ENCODE measurements at regions not wholly inside any gene's neighbourhood (a gene's known extent, or its start where the extent isn't known, plus 50 kb on each side); places are given as distances from the start of the nearest gene placed in this dataset.
"Not testable (repeated sequence)": the region's sequence is repeated elsewhere in the genome, so short reads cannot be mapped to it uniquely, and the experiment has no call there.

- H4K20me1 ChIP-seq (ENCODE audit: control insufficient read depth, insufficient read depth, insufficient read length); H2BK5ac ChIP-seq (ENCODE audit: insufficient read length, low read length); H3K56ac ChIP-seq (ENCODE audit: insufficient read length, low read depth, low read length); H3K79me1 ChIP-seq (ENCODE audit: insufficient read depth, low read depth, low read length, poor library complexity, severe bottlenecking); H3K4me3 Mint-ChIP-seq; H3T11ph ChIP-seq (ENCODE audit: low read length); H3K18ac ChIP-seq (ENCODE audit: insufficient read length, low read depth, low read length); H3K4me1 Mint-ChIP-seq; H3K14ac ChIP-seq (ENCODE audit: insufficient read depth, low read length); H3K79me2 ChIP-seq (ENCODE audit: insufficient read depth, low read length); H2AK5ac ChIP-seq (ENCODE audit: insufficient read length, low read length); H3K4me2 ChIP-seq (ENCODE audit: insufficient read depth, insufficient read length, low read length); H3K27ac Mint-ChIP-seq; H2AFZ ChIP-seq (ENCODE audit: low read length); DNase-seq; H2BK120ac ChIP-seq (ENCODE audit: low read depth, low read length, poor library complexity, severe bottlenecking); H3K9ac ChIP-seq (ENCODE audit: extremely low read depth, insufficient read length, low read length); H3K23me2 ChIP-seq (ENCODE audit: insufficient read length, low read depth, low read length, poor library complexity, severe bottlenecking); H3K27me3 Mint-ChIP-seq (ENCODE audit: low read depth); H3K4ac ChIP-seq (ENCODE audit: low read depth, low read length); H3K4me1 ChIP-seq (ENCODE audit: insufficient read depth, low read length); H2BK12ac ChIP-seq (ENCODE audit: insufficient read length, low read depth, low read length); H3K27me3 ChIP-seq (ENCODE audit: insufficient read depth, low read length); H3K23ac ChIP-seq (ENCODE audit: insufficient read length, low read depth, low read length); H4K8ac ChIP-seq (replicated peaks; ENCODE audit: insufficient read length, low read depth, low read length); H2BK15ac ChIP-seq (ENCODE audit: low read depth, low read length); H4K5ac ChIP-seq (ENCODE audit: insufficient read length, low read depth, low read length); H2BK20ac ChIP-seq (ENCODE audit: low read depth, low read length, poor library complexity, severe bottlenecking); H4K91ac ChIP-seq (ENCODE audit: insufficient read length, low read depth, low read length); H3K27ac ChIP-seq (ENCODE audit: insufficient read length, low read depth, low read length): not testable (repeated sequence)
- no CpG with 5 or more reads among the region's 5 CpGs for WGBS (ENCODE audit: extremely low coverage, insufficient read length, low lambda C conversion rate)
- Mint-ChIP-seq H3K9me3 (peaks cover 76 to 83% of the 10 kb centered on the region in 2 experiments), H3K36me3 (ENCODE audit: insufficient read depth in 1 of 3, low read depth in 3 of 3) (peaks cover 5 to 25% (median 19%) of the 10 kb centered on the region in 3 experiments)
- H3K9me3 ChIP-seq (ENCODE audit: control insufficient read depth, low read depth, low read length): peaks cover 51% of the 10 kb centered on the region
Measured at GRCh38 chr17:21766565-21766964, 74.2 kb downstream of the KCNJ18 start.

DNA sequence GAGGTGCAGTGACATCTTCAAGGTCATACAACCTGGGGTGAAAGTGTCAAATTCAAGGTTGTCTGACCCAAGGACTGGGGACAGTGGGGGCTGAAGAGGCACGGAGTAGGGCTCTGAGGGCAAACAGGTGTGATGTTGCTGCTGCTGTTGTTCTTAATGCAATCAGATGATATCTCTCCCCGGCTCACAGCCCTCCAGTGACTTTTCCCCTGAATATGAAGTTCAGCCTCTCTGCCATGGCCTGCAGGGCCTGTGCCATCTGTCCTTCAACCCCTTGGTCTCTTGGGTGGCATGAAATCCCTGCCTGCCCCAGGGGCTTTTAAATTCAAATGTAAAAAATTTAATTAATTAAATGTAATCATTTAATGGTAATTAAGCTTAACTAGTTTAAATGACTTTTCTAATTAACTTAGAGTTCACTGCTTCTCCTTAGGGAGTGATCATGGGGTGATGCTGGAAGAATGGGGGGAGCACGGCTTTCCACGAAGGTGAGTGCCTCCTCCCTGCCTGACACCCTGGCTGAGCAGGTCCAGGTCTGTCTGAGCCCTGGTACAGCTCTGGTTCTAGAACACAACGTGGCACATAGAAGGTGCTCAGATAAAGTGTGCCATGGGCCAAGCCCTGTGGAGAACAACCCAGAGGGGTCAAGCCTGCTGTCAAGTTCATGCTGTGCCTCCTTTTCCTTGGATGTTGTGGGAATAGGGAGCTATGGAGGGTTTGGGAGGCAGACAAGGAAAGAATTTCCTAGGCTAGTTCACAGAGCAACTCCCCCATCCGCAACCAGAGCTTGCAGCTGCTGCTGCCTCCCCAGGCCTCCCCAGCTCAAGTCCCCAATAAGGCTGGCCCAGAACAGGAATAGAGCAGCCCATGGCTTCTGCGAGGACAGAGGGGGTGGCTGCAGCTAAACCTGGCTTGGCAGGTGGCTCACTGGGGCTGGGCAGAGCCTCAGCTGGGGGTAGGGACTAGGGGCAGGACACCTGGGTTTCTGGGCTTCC is 75.1 kb downstream of the KCNJ18 start:
- not testable (repeated sequence) for H2BK120ac ChIP-seq (ENCODE audit: low read depth, low read length, poor library complexity, severe bottlenecking); H2BK20ac ChIP-seq (ENCODE audit: low read depth, low read length, poor library complexity, severe bottlenecking); H3K79me1 ChIP-seq (ENCODE audit: insufficient read depth, low read depth, low read length, poor library complexity, severe bottlenecking); H2BK12ac ChIP-seq (ENCODE audit: insufficient read length, low read depth, low read length); H3K4me2 ChIP-seq (ENCODE audit: insufficient read depth, insufficient read length, low read length); H2AFZ ChIP-seq (ENCODE audit: low read length); H4K91ac ChIP-seq (ENCODE audit: insufficient read length, low read depth, low read length); H3K14ac ChIP-seq (ENCODE audit: insufficient read depth, low read length); H3K4me3 Mint-ChIP-seq; H3K4me1 Mint-ChIP-seq; H2BK5ac ChIP-seq (ENCODE audit: insufficient read length, low read length); DNase-seq; H3K56ac ChIP-seq (ENCODE audit: insufficient read length, low read depth, low read length); H3K23ac ChIP-seq (ENCODE audit: insufficient read length, low read depth, low read length); H3K4ac ChIP-seq (ENCODE audit: low read depth, low read length); H3K23me2 ChIP-seq (ENCODE audit: insufficient read length, low read depth, low read length, poor library complexity, severe bottlenecking); H4K8ac ChIP-seq (replicated peaks; ENCODE audit: insufficient read length, low read depth, low read length); H4K5ac ChIP-seq (ENCODE audit: insufficient read length, low read depth, low read length); H3K18ac ChIP-seq (ENCODE audit: insufficient read length, low read depth, low read length); H3K27ac Mint-ChIP-seq; H3K27ac ChIP-seq (ENCODE audit: insufficient read length, low read depth, low read length); H3K9ac ChIP-seq (ENCODE audit: extremely low read depth, insufficient read length, low read length); H3K4me1 ChIP-seq (ENCODE audit: insufficient read depth, low read length); H3K27me3 ChIP-seq (ENCODE audit: insufficient read depth, low read length); H3K27me3 Mint-ChIP-seq (ENCODE audit: low read depth); H2AK5ac ChIP-seq (ENCODE audit: insufficient read length, low read length); H3T11ph ChIP-seq (ENCODE audit: low read length); H2BK15ac ChIP-seq (ENCODE audit: low read depth, low read length); H4K20me1 ChIP-seq (ENCODE audit: control insufficient read depth, insufficient read depth, insufficient read length); H3K79me2 ChIP-seq (ENCODE audit: insufficient read depth, low read length)
- Mint-ChIP-seq H3K36me3 (ENCODE audit: insufficient read depth in 1 of 3, low read depth in 3 of 3) (peaks cover 5 to 22% (median 19%) of the 10 kb centered on the region in 3 experiments), H3K9me3 (peaks cover 72 to 79% of the 10 kb centered on the region in 2 experiments)
- no CpG with 5 or more reads among the region's 7 CpGs for WGBS (ENCODE audit: extremely low coverage, insufficient read length, low lambda C conversion rate)
- H3K9me3 ChIP-seq (ENCODE audit: control insufficient read depth, low read depth, low read length): peaks cover 52% of the 10 kb centered on the region
